GM23338 (cell line): ENCODE measurements at regions not wholly inside any gene's neighbourhood (a gene's known extent, or its start where the extent isn't known, plus 50 kb on each side); places are given as distances from the start of the nearest gene placed in this dataset.

Experiments
- ATAC-seq: fragments of 200-7000 bp; cut with Tn5 transposase; 3 replicates; pipeline ENCODE4 v1.9.1; 2020
- DNase-seq: peaks from one replicate; pipeline ENCODE4 v3.0.0-alpha.2; 2015; ENCODE audit warnings: low spot score
- H2AFZ ChIP-seq: fragments of 200-600 bp; sonication (generic); 2 replicates; pipeline ENCODE4 v1.8.0; 2016; ENCODE audit warnings: antibody characterized with exemption, mild to moderate bottlenecking, moderate library complexity
- H3F3A ChIP-seq: fragments of 200-600 bp; sonication (generic); replicated peaks from 2 replicates; pipeline ENCODE4 v1.8.0; 2017; ENCODE audit warnings: antibody characterized with exemption, mixed run types, low read depth
- H3K27ac ChIP-seq: fragments of 200-600 bp; sonication (generic); 2 replicates; pipeline ENCODE4 v1.6.1; 2016; ENCODE audit warnings: low read depth
- H3K27me3 ChIP-seq: fragments of 200-600 bp; sonication (generic); 2 replicates; pipeline ENCODE4 v1.8.0; 2016; ENCODE audit warnings: mild to moderate bottlenecking, mixed run types, moderate library complexity; ENCODE audit not compliant: insufficient read depth
- H3K36me3 ChIP-seq: fragments of 200-600 bp; sonication (generic); 2 replicates; pipeline ENCODE4 v1.8.0; 2016; ENCODE audit warnings: mild to moderate bottlenecking; ENCODE audit not compliant: insufficient read depth
- H3K4me1 ChIP-seq: fragments of 200-600 bp; sonication (generic); 2 replicates; pipeline ENCODE4 v1.8.0; 2016; ENCODE audit warnings: mild to moderate bottlenecking, moderate library complexity; ENCODE audit not compliant: insufficient read depth
- H3K4me2 ChIP-seq: fragments of 200-600 bp; sonication (generic); 2 replicates; pipeline ENCODE4 v1.7.1; 2017; ENCODE audit warnings: mixed run types
- H3K4me3 ChIP-seq: fragments of 200-600 bp; sonication (generic); 2 replicates; pipeline ENCODE4 v1.6.1; 2016; ENCODE audit warnings: mixed run types
- H3K79me2 ChIP-seq: fragments of 200-600 bp; sonication (generic); replicated peaks from 2 replicates; pipeline ENCODE4 v1.8.0; 2017; ENCODE audit warnings: mild to moderate bottlenecking; ENCODE audit not compliant: insufficient read depth
- H3K9me2 ChIP-seq: fragments of 200-600 bp; sonication (generic); 2 replicates; pipeline ENCODE4 v1.8.0; 2017; ENCODE audit not compliant: insufficient read depth
- H4K20me1 ChIP-seq: fragments of 200-600 bp; sonication (generic); replicated peaks from 2 replicates; pipeline ENCODE4 v1.8.0; 2017; ENCODE audit warnings: mild to moderate bottlenecking; ENCODE audit not compliant: insufficient read depth
- H3K27ac Mint-ChIP-seq: 2 replicates; pipeline ENCODE4 v1.8.0; 2020; ENCODE audit warnings: inconsistent platforms, mild to moderate bottlenecking, moderate library complexity, mixed read lengths
- H3K27me3 Mint-ChIP-seq: 3 replicates; pipeline ENCODE4 v1.8.0; 2022; ENCODE audit warnings: low read depth, mild to moderate bottlenecking, moderate library complexity, mixed read lengths, inconsistent platforms; ENCODE audit not compliant: insufficient read depth, poor library complexity
- H3K36me3 Mint-ChIP-seq: 3 replicates; pipeline ENCODE4 v1.8.0; 2021; ENCODE audit warnings: low read depth, mild to moderate bottlenecking, inconsistent platforms, moderate library complexity, mixed read lengths
- H3K4me1 Mint-ChIP-seq: 3 replicates; pipeline ENCODE4 v1.8.0; 2020; ENCODE audit warnings: mild to moderate bottlenecking, inconsistent platforms, mixed read lengths
- H3K4me3 Mint-ChIP-seq: 3 replicates; pipeline ENCODE4 v1.8.0; 2021; ENCODE audit warnings: moderate library complexity, mild to moderate bottlenecking, inconsistent platforms, mixed read lengths
- H3K9me3 Mint-ChIP-seq: 3 replicates; pipeline ENCODE4 v1.8.0; 2020; ENCODE audit warnings: moderate library complexity, mild to moderate bottlenecking, inconsistent platforms, mixed read lengths
- CREB1 ChIP-seq: fragments of 250-450 bp; sonication (Bioruptor Pico); IDR thresholded peaks from 2 replicates; pipeline ENCODE4 v1.5.0; 2020; ENCODE audit warnings: low read depth, mild to moderate bottlenecking, moderate library complexity
- ETS1 ChIP-seq: IDR thresholded peaks from 2 replicates; pipeline ENCODE4 v1.6.1; 2016; ENCODE audit warnings: antibody characterized with exemption
- EZH2 ChIP-seq: fragments of 200-600 bp; sonication (generic); IDR thresholded peaks from one replicate; pipeline ENCODE4 v1.8.0; 2017; ENCODE audit warnings: antibody characterized with exemption, mild to moderate bottlenecking, low read depth; ENCODE audit not compliant: unreplicated experiment
- EZH2phosphoT487 ChIP-seq: fragments of 200-600 bp; sonication (generic); IDR thresholded peaks from one replicate; pipeline ENCODE4 v1.8.1; 2018; ENCODE audit warnings: antibody characterized with exemption; ENCODE audit not compliant: unreplicated experiment
- JUNB ChIP-seq: IDR thresholded peaks from one replicate; pipeline ENCODE4 v1.6.1; 2016; ENCODE audit warnings: antibody characterized with exemption; ENCODE audit not compliant: unreplicated experiment
- NANOG ChIP-seq: IDR thresholded peaks from 2 replicates; pipeline ENCODE4 v1.6.1; 2016; ENCODE audit warnings: antibody characterized with exemption, borderline replicate concordance
- POLR2AphosphoS5 ChIP-seq: IDR thresholded peaks from 2 replicates; pipeline ENCODE4 v1.6.1; 2016; ENCODE audit warnings: antibody characterized with exemption, low read depth
- STAT1 ChIP-seq: IDR thresholded peaks from one replicate; pipeline ENCODE4 v1.6.1; 2016; ENCODE audit warnings: antibody characterized with exemption; ENCODE audit not compliant: unreplicated experiment
- ZNF114 ChIP-seq: fragments of 250-450 bp; sonication (Bioruptor Pico); IDR thresholded peaks from 2 replicates; pipeline ENCODE4 v1.5.0; 2020; ENCODE audit warnings: mild to moderate bottlenecking, moderate library complexity
- ZNF331 ChIP-seq: fragments of 250-450 bp; sonication (Bioruptor Pico); IDR thresholded peaks from 2 replicates; pipeline ENCODE4 v1.5.0; 2020; ENCODE audit warnings: low read depth, mild to moderate bottlenecking, moderate library complexity
- ZNF462 ChIP-seq: fragments of 250-450 bp; sonication (Bioruptor Pico); IDR thresholded peaks from 2 replicates; pipeline ENCODE4 v1.5.0; 2020; ENCODE audit warnings: mild to moderate bottlenecking, moderate library complexity
- TF ChIP-seq, protein P1 (sequence below): IDR thresholded peaks from one replicate; pipeline ENCODE4 v1.6.1; 2018; ENCODE audit warnings: antibody characterized with exemption; ENCODE audit not compliant: unreplicated experiment
- TF ChIP-seq, protein P2 (sequence below), 2 experiments: fragments of 200-600 bp in 1 of 2; sonication (generic) in 1 of 2; conservative IDR thresholded peaks; 2 replicates each; pipeline versions ENCODE4 v1.5.1 to v1.6.1; 2016 to 2017; ENCODE audit warnings: antibody characterized with exemption in 2 of 2, low read depth in 2 of 2, mild to moderate bottlenecking in 2 of 2, moderate library complexity in 1 of 2

GRCh38 chr4:184891816-184892397 lies 66.1 kb upstream of the ACSL1 start:
- Histone ChIP-seq H2AFZ (no peak overlapping the region), H3K79me2 (no peaks in the 10 kb centered on the region), H3K27ac (no peak overlapping the region), H3K36me3 (no peaks in the 10 kb centered on the region), H3K4me2 (no peak overlapping the region), H4K20me1 (no peaks in the 10 kb centered on the region), H3K27me3 (no peaks in the 10 kb centered on the region), H3K4me3 (no peak overlapping the region), H3K9me2 (no peaks in the 10 kb centered on the region), H3K4me1 (no peaks in the 10 kb centered on the region), H3F3A (no peaks in the 10 kb centered on the region)
- Mint-ChIP-seq H3K9me3 (no peaks in the 10 kb centered on the region), H3K27me3 (peaks cover 2% of the 10 kb centered on the region), H3K4me1 (no peaks in the 10 kb centered on the region), H3K36me3 (no peaks in the 10 kb centered on the region), H3K27ac (no peak overlapping the region), H3K4me3 (no peak overlapping the region)
- ATAC-seq, result no peak
- no peak for DNase-seq
- no peak for TF ChIP-seq CREB1 (CRISPR knock-in tag)
- no peak for TF ChIP-seq JUNB
- TF ChIP-seq EZH2phosphoT487, result no peak
- no peak for TF ChIP-seq EZH2
- TF ChIP-seq, protein P1, sequence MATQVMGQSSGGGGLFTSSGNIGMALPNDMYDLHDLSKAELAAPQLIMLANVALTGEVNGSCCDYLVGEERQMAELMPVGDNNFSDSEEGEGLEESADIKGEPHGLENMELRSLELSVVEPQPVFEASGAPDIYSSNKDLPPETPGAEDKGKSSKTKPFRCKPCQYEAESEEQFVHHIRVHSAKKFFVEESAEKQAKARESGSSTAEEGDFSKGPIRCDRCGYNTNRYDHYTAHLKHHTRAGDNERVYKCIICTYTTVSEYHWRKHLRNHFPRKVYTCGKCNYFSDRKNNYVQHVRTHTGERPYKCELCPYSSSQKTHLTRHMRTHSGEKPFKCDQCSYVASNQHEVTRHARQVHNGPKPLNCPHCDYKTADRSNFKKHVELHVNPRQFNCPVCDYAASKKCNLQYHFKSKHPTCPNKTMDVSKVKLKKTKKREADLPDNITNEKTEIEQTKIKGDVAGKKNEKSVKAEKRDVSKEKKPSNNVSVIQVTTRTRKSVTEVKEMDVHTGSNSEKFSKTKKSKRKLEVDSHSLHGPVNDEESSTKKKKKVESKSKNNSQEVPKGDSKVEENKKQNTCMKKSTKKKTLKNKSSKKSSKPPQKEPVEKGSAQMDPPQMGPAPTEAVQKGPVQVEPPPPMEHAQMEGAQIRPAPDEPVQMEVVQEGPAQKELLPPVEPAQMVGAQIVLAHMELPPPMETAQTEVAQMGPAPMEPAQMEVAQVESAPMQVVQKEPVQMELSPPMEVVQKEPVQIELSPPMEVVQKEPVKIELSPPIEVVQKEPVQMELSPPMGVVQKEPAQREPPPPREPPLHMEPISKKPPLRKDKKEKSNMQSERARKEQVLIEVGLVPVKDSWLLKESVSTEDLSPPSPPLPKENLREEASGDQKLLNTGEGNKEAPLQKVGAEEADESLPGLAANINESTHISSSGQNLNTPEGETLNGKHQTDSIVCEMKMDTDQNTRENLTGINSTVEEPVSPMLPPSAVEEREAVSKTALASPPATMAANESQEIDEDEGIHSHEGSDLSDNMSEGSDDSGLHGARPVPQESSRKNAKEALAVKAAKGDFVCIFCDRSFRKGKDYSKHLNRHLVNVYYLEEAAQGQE, result no peak
- no peak for TF ChIP-seq POLR2AphosphoS5
- no peak for TF ChIP-seq NANOG
- no peak for TF ChIP-seq ZNF114
- TF ChIP-seq ZNF462 (CRISPR knock-in tag), result no peak
- no peak for TF ChIP-seq ETS1
- no peak for TF ChIP-seq ZNF331 (CRISPR knock-in tag)
- TF ChIP-seq, protein P2, sequence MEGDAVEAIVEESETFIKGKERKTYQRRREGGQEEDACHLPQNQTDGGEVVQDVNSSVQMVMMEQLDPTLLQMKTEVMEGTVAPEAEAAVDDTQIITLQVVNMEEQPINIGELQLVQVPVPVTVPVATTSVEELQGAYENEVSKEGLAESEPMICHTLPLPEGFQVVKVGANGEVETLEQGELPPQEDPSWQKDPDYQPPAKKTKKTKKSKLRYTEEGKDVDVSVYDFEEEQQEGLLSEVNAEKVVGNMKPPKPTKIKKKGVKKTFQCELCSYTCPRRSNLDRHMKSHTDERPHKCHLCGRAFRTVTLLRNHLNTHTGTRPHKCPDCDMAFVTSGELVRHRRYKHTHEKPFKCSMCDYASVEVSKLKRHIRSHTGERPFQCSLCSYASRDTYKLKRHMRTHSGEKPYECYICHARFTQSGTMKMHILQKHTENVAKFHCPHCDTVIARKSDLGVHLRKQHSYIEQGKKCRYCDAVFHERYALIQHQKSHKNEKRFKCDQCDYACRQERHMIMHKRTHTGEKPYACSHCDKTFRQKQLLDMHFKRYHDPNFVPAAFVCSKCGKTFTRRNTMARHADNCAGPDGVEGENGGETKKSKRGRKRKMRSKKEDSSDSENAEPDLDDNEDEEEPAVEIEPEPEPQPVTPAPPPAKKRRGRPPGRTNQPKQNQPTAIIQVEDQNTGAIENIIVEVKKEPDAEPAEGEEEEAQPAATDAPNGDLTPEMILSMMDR (conservative IDR thresholded peaks at IDR 0.05; ENCODE audit: low read depth in 2 of 2), result no peak
- no peak for TF ChIP-seq STAT1
